Common myeloid progenitor, CD34-positive (primary cell): ENCODE measurements at regions not wholly inside any gene's neighbourhood (a gene's known extent, or its start where the extent isn't known, plus 50 kb on each side); places are given as distances from the start of the nearest gene placed in this dataset.

Experiments used
- CTCF ChIA-PET: fragments of 350-600 bp; sonication (Branson Sonifier 250); formaldehyde crosslinking; loops from one replicate; lab custom pipeline; 2021; ENCODE audit warnings: antibody characterized with exemption; lab: Charles Lee
- POLR2A ChIA-PET: fragments of 350-600 bp; sonication (Branson Sonifier 250); formaldehyde crosslinking; loops from one replicate; lab custom pipeline; 2021; ENCODE audit warnings: antibody characterized with exemption; lab: Charles Lee
- DNase-seq, 3 donors: peaks; one replicate each; pipeline versions ENCODE4 v3.0.0 to v3.0.0-alpha.2; 2013
- H3K27ac ChIP-seq, 2 experiments: 1 replicate in 1 of 2; 2 replicates in 1 of 2; pipeline ENCODE4 v1.7.0; 2013; ENCODE audit warnings: inconsistent platforms in 2 of 2, low read length in 2 of 2, mild to moderate bottlenecking in 2 of 2, low read depth in 1 of 2, moderate library complexity in 1 of 2; ENCODE audit not compliant: severe bottlenecking in 2 of 2, insufficient read depth in 1 of 2, poor library complexity in 1 of 2
- H3K27me3 ChIP-seq, 5 experiments: replicated peaks in 2 of 5; 1 replicate in 3 of 5; 2 replicates in 2 of 5; pipeline versions ENCODE4 v1.6.1 to v1.7.0; 2013; ENCODE audit warnings: low read length in 4 of 5, mild to moderate bottlenecking in 2 of 5, moderate library complexity in 2 of 5, inconsistent platforms in 1 of 5; ENCODE audit not compliant: insufficient read depth in 5 of 5, control insufficient read depth in 4 of 5
- H3K36me3 ChIP-seq, 4 experiments: 1 replicate in 2 of 4; 2 replicates in 2 of 4; pipeline versions ENCODE4 v1.6.1 to v1.7.0; 2013; ENCODE audit warnings: low read length in 3 of 4, control low read depth in 1 of 4, mild to moderate bottlenecking in 1 of 4; ENCODE audit not compliant: control insufficient read depth in 4 of 4, insufficient read depth in 4 of 4
- H3K4me1 ChIP-seq, 4 experiments: 1 replicate in 3 of 4; 2 replicates in 1 of 4; pipeline versions ENCODE4 v1.6.1 to v1.7.1; 2013; ENCODE audit warnings: low read length in 3 of 4, mild to moderate bottlenecking in 3 of 4, control low read depth in 1 of 4, inconsistent platforms in 1 of 4, moderate library complexity in 1 of 4; ENCODE audit not compliant: control insufficient read depth in 4 of 4, insufficient read depth in 4 of 4; ENCODE audit errors: control extremely low read depth in 1 of 4
- H3K4me3 ChIP-seq, 7 experiments: 1 replicate in 4 of 7; 2 replicates in 3 of 7; pipeline versions ENCODE4 v1.5.1 to v1.7.0; 2013; ENCODE audit warnings: mild to moderate bottlenecking in 7 of 7, low read length in 6 of 7, moderate library complexity in 6 of 7, inconsistent platforms in 2 of 7, low read depth in 2 of 7, control low read depth in 1 of 7; ENCODE audit not compliant: insufficient read depth in 4 of 7, control insufficient read depth in 1 of 7; ENCODE audit errors: extremely low read depth in 1 of 7
- H3K9me3 ChIP-seq, 5 experiments: 1 replicate in 4 of 5; 2 replicates in 1 of 5; pipeline versions ENCODE4 v1.6.1 to v1.7.1; 2013; ENCODE audit warnings: low read length in 4 of 5, mild to moderate bottlenecking in 2 of 5, inconsistent platforms in 1 of 5, low read depth in 1 of 5, moderate library complexity in 1 of 5; ENCODE audit not compliant: control insufficient read depth in 4 of 5, insufficient read depth in 2 of 5; ENCODE audit errors: control extremely low read depth in 1 of 5
- WGBS: methylation state at CpG from one replicate; pipeline ENCODE4 v1.1.5; 2013; ENCODE audit not compliant: insufficient coverage; 5-methylcytosine and 5-hydroxymethylcytosine counted together

GRCh38 chr1:30382496-30382895 lies 340.9 kb downstream of the MATN1 start:
- no CpG with 5 or more reads among the region's 2 CpGs for WGBS
- Histone ChIP-seq H3K27me3 (peaks cover 0 to 26% (median 2%) of the 10 kb centered on the region in 5 experiments), H3K4me1 (peaks cover 0 to 7% (median 0%) of the 10 kb centered on the region in 4 experiments), H3K27ac (no peak overlapping the region), H3K9me3 (no peaks in the 10 kb centered on the region), H3K4me3 (no peak overlapping the region), H3K36me3 (no peaks in the 10 kb centered on the region)
- no peak for DNase-seq
- ChIA-PET CTCF (interaction anchor here (1.6 kb wide), 1 partner anchor 10 kb away, joined by 3 read pairs; no protein-coding TSS in a partner anchor), POLR2A (no interaction called here)

- Histone ChIP-seq H3K4me1 (peaks cover 0 to 7% (median 0%) of the 10 kb centered on the region in 4 experiments), H3K27me3 (peaks cover 0 to 33% (median 2%) of the 10 kb centered on the region in 5 experiments), H3K27ac (no peak overlapping the region), H3K36me3 (no peaks in the 10 kb centered on the region), H3K4me3 (no peak overlapping the region), H3K9me3 (no peaks in the 10 kb centered on the region)
- ChIA-PET CTCF (interaction anchor here (1.6 kb wide), 1 partner anchor 9 kb away, joined by 3 read pairs; no protein-coding TSS in a partner anchor), POLR2A (no interaction called here)
- DNase-seq: no peak
- WGBS: 84% methylated on average over 7 of the region's 7 CpGs
These were observed 341.6 kb downstream of the MATN1 start for GRCh38 chr1:30381671-30382365.

- Histone ChIP-seq H3K27me3 (peaks cover 0 to 39% (median 2%) of the 10 kb centered on the region in 5 experiments), H3K4me3 (no peak overlapping the region), H3K9me3 (no peaks in the 10 kb centered on the region), H3K27ac (no peak overlapping the region), H3K36me3 (no peaks in the 10 kb centered on the region), H3K4me1 (peaks cover 0 to 7% (median 0%) of the 10 kb centered on the region in 4 experiments)
- DNase-seq: no peak
- ChIA-PET POLR2A (no interaction called here), CTCF (interaction anchor here (0.7 to 1.6 kb wide), 4 partner anchors 15 to 326 kb away, joined by 3 to 5 read pairs (median 4); no protein-coding TSS in a partner anchor)
- 95% methylated on average over 5 of the region's 5 CpGs for WGBS
These were observed 342.1 kb downstream of the MATN1 start for GRCh38 chr1:30381266-30381665.

- no peak overlapping the region for H3K27ac ChIP-seq
- no peaks in the 10 kb centered on the region for H3K36me3 ChIP-seq
- CTCF ChIA-PET: interaction anchor here (0.7 to 1.6 kb wide), 12 partner anchors 9 to 1048 kb away, joined by 3 to 8 read pairs (median 4); no protein-coding TSS in a partner anchor
- 0% methylated on average over 3 of the region's 3 CpGs for WGBS
- POLR2A ChIA-PET: interaction anchor here (0.6 kb wide), 1 partner anchor 22 kb away, joined by 3 read pairs; no protein-coding TSS in a partner anchor
- DNase-seq: no peak
- no peak overlapping the region for H3K4me3 ChIP-seq
- H3K27me3 ChIP-seq: peaks cover 0 to 43% (median 2%) of the 10 kb centered on the region in 5 experiments
- H3K9me3 ChIP-seq: no peaks in the 10 kb centered on the region
- H3K4me1 ChIP-seq: peaks cover 0 to 7% (median 0%) of the 10 kb centered on the region in 4 experiments
These were observed 342.8 kb downstream of the MATN1 start for GRCh38 chr1:30380625-30380984.

GRCh38 chr1:30379684-30380624 lies 343.4 kb downstream of the MATN1 start:
- ChIA-PET POLR2A (interaction anchor here (0.6 to 1.1 kb wide), 2 partner anchors 14 to 22 kb away, joined by 3 to 5 read pairs; no protein-coding TSS in a partner anchor), CTCF (interaction anchor here (0.6 to 1.6 kb wide), 14 partner anchors 9 to 1146 kb away, joined by 3 to 8 read pairs (median 4); no protein-coding TSS in a partner anchor)
- 75% methylated on average over 13 of the region's 13 CpGs for WGBS
- peak; percentile 53 to 80 (median 72) for DNase-seq
- Histone ChIP-seq H3K4me3 (no peak overlapping the region), H3K4me1 (peaks cover 0 to 7% (median 0%) of the 10 kb centered on the region in 4 experiments), H3K27me3 (peaks cover 0 to 43% (median 2%) of the 10 kb centered on the region in 5 experiments), H3K36me3 (no peaks in the 10 kb centered on the region), H3K9me3 (no peaks in the 10 kb centered on the region), H3K27ac (no peak overlapping the region)

- ChIA-PET POLR2A (interaction anchor here (1.1 kb wide), 1 partner anchor 14 kb away, joined by 5 read pairs; no protein-coding TSS in a partner anchor), CTCF (interaction anchor here (1.1 to 1.3 kb wide), 2 partner anchors 10 to 1145 kb away, joined by 3 to 5 read pairs; no protein-coding TSS in a partner anchor)
- WGBS: 25% methylated on average over 9 of the region's 18 CpGs
- DNase-seq: peak in 2 of 3 donors; percentile 6 to 14
- no peak overlapping the region for H3K4me3 ChIP-seq
- H3K27ac ChIP-seq: no peak overlapping the region
- H3K36me3 ChIP-seq: no peaks in the 10 kb centered on the region
- no peaks in the 10 kb centered on the region for H3K9me3 ChIP-seq
- peaks cover 0 to 43% (median 2%) of the 10 kb centered on the region in 5 experiments for H3K27me3 ChIP-seq
- peaks cover 0 to 7% (median 0%) of the 10 kb centered on the region in 4 experiments for H3K4me1 ChIP-seq
These were observed 344.3 kb downstream of the MATN1 start for GRCh38 chr1:30378991-30379581.
